Breast epithelium (tissue), 4 donors: ENCODE measurements at regions not wholly inside any gene's neighbourhood (a gene's known extent, or its start where the extent isn't known, plus 50 kb on each side); places are given as distances from the start of the nearest gene placed in this dataset.
A peak's percentile ranks its signal among the peaks of the same experiment; 100 is the strongest.

Experiments used
- DNase-seq, 2 donors: peaks; one replicate each; pipeline ENCODE4 v3.0.0-alpha.2; 2019; ENCODE audit warnings: low spot score in 2 of 2
- H3K27ac ChIP-seq, 2 donors: fragments of 200-600 bp; sonication (generic) in 1 of 2; one replicate each; pipeline ENCODE4 v1.5.1; 2016 to 2019; ENCODE audit warnings: mild to moderate bottlenecking in 1 of 2
- H3K27me3 ChIP-seq, 2 donors: fragments of 200-600 bp; sonication (generic) in 1 of 2; one replicate each; pipeline versions ENCODE4 v1.5.1 to v1.6.0; 2017 to 2019; ENCODE audit warnings: control low read depth in 1 of 2, mild to moderate bottlenecking in 1 of 2
- H3K36me3 ChIP-seq: fragments of 200-600 bp; one replicate; pipeline ENCODE4 v1.5.1; 2019
- H3K4me1 ChIP-seq, 2 donors: fragments of 200-600 bp; sonication (generic); one replicate each; pipeline ENCODE4 v1.5.1; 2016 to 2019; ENCODE audit warnings: control low read depth in 1 of 2
- H3K4me3 ChIP-seq, 3 donors: fragments of 200-600 bp; sonication (generic); 1 replicate in 2 of 3; 2 replicates in 1 of 3; pipeline ENCODE4 v1.5.1; 2016 to 2019; ENCODE audit warnings: mild to moderate bottlenecking in 3 of 3, moderate library complexity in 2 of 3
- H3K9me3 ChIP-seq, 2 donors: fragments of 200-600 bp; sonication (generic) in 1 of 2; one replicate each; pipeline ENCODE4 v1.5.1; 2016 to 2019; ENCODE audit warnings: control low read depth in 1 of 2
- POLR2A ChIP-seq: fragments of 450-650 bp; IDR thresholded peaks from one replicate; pipeline ENCODE4 v1.6.1; 2016; ENCODE audit warnings: antibody characterized with exemption, mild to moderate bottlenecking, moderate library complexity
- POLR2AphosphoS5 ChIP-seq, 3 donors: sonication (generic); formaldehyde crosslinking; IDR thresholded peaks; one replicate each; pipeline ENCODE4 v1.6.1; 2017; ENCODE audit warnings: antibody characterized with exemption in 3 of 3
- intact Hi-C: fragments of 100-400 bp; cut with DNase I; formaldehyde crosslinking; loops from one replicate; pipeline ENCODE4 v1.15.1; 2023; ENCODE audit warnings: low total_unique reads
- TF ChIP-seq, protein P1 (sequence below), 3 donors: fragments of 450-650 bp; IDR thresholded peaks; one replicate each; pipeline ENCODE4 v1.5.1; 2016 to 2017; ENCODE audit warnings: antibody characterized with exemption in 3 of 3, mild to moderate bottlenecking in 3 of 3, moderate library complexity in 3 of 3

DNA sequence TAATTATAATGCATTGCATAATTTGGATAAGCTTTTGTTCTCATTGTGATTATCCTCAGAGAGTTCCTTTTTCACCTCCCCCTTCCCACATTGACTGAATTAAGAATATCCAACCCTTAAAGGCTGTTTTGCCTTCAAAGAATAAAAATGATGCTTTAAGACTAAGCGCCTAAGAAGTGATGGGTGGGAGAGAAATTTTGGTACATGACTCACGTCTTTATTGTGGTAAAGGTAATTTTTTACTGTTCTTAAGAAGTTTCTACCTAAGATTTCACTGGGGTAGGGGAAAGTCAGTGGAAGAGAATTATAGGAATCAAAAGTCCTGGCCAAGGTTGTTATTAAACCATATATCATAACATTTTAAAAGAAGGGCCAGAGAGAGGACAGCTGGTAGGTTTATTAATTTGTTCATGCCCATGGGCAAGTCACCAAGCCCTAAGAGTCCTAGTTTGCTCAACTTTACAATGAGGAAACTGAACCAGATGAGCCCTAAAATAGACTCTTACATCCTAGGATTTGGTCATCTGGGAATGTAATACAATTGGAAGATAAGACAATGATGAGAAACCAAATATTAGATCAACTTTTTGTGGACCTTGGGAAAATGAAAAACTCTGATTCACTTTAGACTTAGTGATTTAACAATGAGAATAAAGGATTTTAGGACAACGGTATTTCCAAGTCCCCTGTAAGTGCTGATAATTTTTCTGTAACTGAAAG is 101.1 kb upstream of the RASGRP1 start:
- no peak overlapping the region for H3K4me3 ChIP-seq
- no peaks in the 10 kb centered on the region for H3K9me3 ChIP-seq
- H3K27ac ChIP-seq: no peak overlapping the region
- intact Hi-C loops: no loop called here
- H3K36me3 ChIP-seq: no peaks in the 10 kb centered on the region
- no peak for DNase-seq
- H3K4me1 ChIP-seq: no peaks in the 10 kb centered on the region
- no peaks in the 10 kb centered on the region for H3K27me3 ChIP-seq
- TF ChIP-seq POLR2A (no peak), POLR2AphosphoS5 (IDR thresholded peaks at IDR 0.05) (no peak)
- TF ChIP-seq, protein P1, sequence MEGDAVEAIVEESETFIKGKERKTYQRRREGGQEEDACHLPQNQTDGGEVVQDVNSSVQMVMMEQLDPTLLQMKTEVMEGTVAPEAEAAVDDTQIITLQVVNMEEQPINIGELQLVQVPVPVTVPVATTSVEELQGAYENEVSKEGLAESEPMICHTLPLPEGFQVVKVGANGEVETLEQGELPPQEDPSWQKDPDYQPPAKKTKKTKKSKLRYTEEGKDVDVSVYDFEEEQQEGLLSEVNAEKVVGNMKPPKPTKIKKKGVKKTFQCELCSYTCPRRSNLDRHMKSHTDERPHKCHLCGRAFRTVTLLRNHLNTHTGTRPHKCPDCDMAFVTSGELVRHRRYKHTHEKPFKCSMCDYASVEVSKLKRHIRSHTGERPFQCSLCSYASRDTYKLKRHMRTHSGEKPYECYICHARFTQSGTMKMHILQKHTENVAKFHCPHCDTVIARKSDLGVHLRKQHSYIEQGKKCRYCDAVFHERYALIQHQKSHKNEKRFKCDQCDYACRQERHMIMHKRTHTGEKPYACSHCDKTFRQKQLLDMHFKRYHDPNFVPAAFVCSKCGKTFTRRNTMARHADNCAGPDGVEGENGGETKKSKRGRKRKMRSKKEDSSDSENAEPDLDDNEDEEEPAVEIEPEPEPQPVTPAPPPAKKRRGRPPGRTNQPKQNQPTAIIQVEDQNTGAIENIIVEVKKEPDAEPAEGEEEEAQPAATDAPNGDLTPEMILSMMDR (IDR thresholded peaks at IDR 0.05): no peak

DNA sequence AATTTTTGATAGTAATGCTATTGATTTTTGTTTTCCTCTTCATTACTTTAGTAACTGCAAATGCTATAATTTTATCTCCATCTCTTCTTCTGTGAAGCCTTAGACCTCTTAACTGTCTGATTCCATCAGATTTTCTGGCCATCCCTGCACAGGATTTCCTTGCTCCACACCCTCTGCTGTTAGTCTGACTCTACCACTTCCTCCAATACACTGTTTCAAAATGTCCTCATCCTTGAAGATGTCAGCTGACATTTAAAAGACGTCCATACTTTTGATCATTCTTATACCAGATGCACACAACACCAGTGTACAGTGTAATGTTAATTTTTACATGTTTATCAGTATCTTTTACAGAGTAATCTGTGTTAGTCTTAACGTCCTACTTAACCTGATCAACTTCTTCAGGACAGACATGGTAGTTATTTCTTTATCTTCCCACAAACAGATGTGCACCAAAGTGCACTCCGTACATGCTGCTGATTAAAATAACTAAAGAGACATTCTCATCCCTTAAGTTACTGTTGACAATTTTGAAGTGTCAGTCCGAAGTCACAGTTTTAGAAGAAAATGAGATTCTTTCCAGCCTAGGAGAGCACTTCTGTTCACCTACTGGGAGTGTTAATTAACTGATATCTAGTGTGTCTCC is 102.4 kb upstream of the RASGRP1 start:
- intact Hi-C loops: no loop called here

DNA sequence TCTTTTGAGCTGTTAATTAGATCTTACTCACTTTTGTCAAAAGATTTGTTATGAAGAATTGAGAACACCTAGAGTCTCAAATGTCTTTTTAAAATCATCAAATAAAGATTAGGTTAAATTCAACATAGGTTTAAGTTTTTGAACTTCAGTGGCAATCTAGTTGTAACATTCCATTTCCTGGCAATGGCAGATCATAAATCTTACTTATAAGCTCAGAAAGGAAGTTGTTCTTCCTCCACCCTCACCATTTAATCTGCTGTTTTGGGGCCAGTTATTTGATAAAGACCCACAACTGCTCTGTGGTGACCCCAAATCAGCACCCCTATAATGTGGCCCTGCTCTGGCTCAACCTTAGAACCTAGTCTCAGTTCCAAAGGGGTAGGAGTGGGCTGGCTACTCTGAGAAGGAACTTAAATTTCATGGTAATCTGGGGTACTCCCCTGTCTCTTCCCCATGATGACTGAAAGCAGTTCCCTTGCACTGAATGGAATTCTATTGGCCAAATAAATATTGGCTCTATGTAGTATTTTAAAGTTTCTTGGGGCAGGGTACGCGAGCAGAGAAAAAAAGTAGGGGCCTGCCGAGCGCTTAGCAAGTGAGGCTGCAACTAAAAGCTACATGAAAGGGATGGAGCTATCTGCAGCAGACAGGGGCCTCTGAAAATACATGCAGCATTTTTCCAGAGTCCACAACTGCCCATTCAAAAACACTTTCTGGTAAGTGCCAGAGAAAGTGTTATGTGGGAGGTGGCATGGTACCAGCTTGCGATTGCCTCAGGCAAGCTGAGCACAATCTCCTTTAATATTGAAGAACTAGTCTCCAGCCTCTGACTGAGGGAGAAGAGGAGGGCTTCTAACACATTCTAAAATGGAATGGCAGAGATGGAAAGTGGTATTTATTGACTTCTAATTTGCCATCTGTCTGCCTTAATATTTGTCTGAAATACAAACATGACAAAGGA is 103.6 kb upstream of the RASGRP1 start:
- DNase-seq: peak in 1 of 2 donors; percentile 30
- Histone ChIP-seq H3K9me3 (no peaks in the 10 kb centered on the region), H3K27me3 (no peaks in the 10 kb centered on the region), H3K36me3 (no peaks in the 10 kb centered on the region), H3K4me3 (no peak overlapping the region), H3K4me1 (no peaks in the 10 kb centered on the region), H3K27ac (no peak overlapping the region)
- TF ChIP-seq, protein P1 (IDR thresholded peaks at IDR 0.05): no peak
- TF ChIP-seq POLR2A (no peak), POLR2AphosphoS5 (IDR thresholded peaks at IDR 0.05) (no peak)
- intact Hi-C loops: no loop called here

More for the DNA sequence above, 102.4 kb upstream of the RASGRP1 start:
- H3K9me3 ChIP-seq: no peaks in the 10 kb centered on the region
- no peak overlapping the region for H3K4me3 ChIP-seq
- H3K4me1 ChIP-seq: no peaks in the 10 kb centered on the region
- no peak for DNase-seq
- no peaks in the 10 kb centered on the region for H3K36me3 ChIP-seq
- no peak overlapping the region for H3K27ac ChIP-seq
- TF ChIP-seq POLR2AphosphoS5 (IDR thresholded peaks at IDR 0.05) (no peak), POLR2A (no peak)
- TF ChIP-seq, protein P1 (IDR thresholded peaks at IDR 0.05): no peak
- H3K27me3 ChIP-seq: no peaks in the 10 kb centered on the region

DNA sequence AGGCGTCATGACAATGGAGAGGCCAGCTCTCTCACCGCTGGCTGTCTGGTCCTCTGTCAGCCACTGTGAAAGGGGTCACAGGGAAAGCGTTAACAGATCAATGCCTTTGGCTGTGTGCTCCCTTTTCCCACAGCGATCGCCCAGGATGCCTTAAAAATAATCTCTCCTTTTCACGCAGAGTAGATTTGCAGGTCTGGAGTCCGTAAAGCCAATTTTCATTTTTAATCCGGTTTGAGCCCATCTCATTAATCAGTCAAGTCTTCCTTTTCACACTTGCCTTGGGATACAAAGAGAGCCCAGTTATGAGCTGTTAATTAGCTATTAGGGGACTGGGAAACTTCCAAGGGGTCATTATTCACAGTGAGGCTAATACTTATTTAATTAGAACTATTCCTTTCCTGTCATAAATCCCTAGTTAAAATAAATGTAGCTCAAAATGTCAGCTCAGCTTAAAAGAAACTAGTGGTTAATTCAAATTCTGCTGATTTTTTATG is 104.3 kb upstream of the RASGRP1 start:
- no peak overlapping the region for H3K27ac ChIP-seq
- no peaks in the 10 kb centered on the region for H3K4me1 ChIP-seq
- H3K36me3 ChIP-seq: no peaks in the 10 kb centered on the region
- no peak for DNase-seq
- H3K9me3 ChIP-seq: no peaks in the 10 kb centered on the region
- H3K4me3 ChIP-seq: no peak overlapping the region
- no peak for TF ChIP-seq POLR2A
- TF ChIP-seq, protein P1 (IDR thresholded peaks at IDR 0.05): no peak
- no peak for TF ChIP-seq POLR2AphosphoS5 (IDR thresholded peaks at IDR 0.05)
- no peaks in the 10 kb centered on the region for H3K27me3 ChIP-seq
- intact Hi-C loops: no loop called here
